ENCODE measurements at regions not wholly inside any gene's neighbourhood (a gene's known extent, or its start where the extent isn't known, plus 50 kb on each side); places are given as distances from the start of the nearest gene placed in this dataset.

- Histone ChIP-seq H3K4me3 (ENCODE audit: low read length) (no peak overlapping the region), H3K27me3 (replicated peaks; ENCODE audit: insufficient read depth, low read length) (no peaks in the 10 kb centered on the region), H3K27ac (ENCODE audit: low read length) (no peak overlapping the region), H3K9ac (ENCODE audit: low read length) (no peak overlapping the region), H3K79me2 (ENCODE audit: low read length) (no peaks in the 10 kb centered on the region), H3K4me2 (ENCODE audit: low read depth, low read length) (no peak overlapping the region), H3K36me3 (replicated peaks; ENCODE audit: insufficient read depth, low read length) (no peaks in the 10 kb centered on the region), H3F3A (ENCODE audit: insufficient read depth, low read length) (no peaks in the 10 kb centered on the region), H3K4me1 (ENCODE audit: low read length) (no peaks in the 10 kb centered on the region), H3K9me2 (replicated peaks; ENCODE audit: insufficient read depth, low read length) (no peaks in the 10 kb centered on the region; the same call in 1 of the 2 replicates), H2AFZ (ENCODE audit: low read length) (no peak overlapping the region), H3K9me3 (replicated peaks; ENCODE audit: insufficient read depth, low read length) (no peaks in the 10 kb centered on the region), H4K20me1 (ENCODE audit: insufficient read depth, low read length) (no peaks in the 10 kb centered on the region)
- DNase-seq = no peak
- TF ChIP-seq EZH2phosphoT487 (IDR thresholded peaks at IDR 0.05; ENCODE audit: low read length) (no peak), CTCF (IDR thresholded peaks at IDR 0.05; ENCODE audit: low read length) (no peak), EZH2 (optimal IDR thresholded peaks at IDR 0.05; ENCODE audit: low read depth, low read length) (no peak)
Observed at GRCh38 chr2:66673286-66673685, 238.4 kb downstream of the MEIS1 start.

- no peak overlapping the region for H3K27ac ChIP-seq (ENCODE audit: low read length)
- no peak overlapping the region for H2AFZ ChIP-seq (ENCODE audit: low read length)
- H3K27me3 ChIP-seq (replicated peaks; ENCODE audit: insufficient read depth, low read length) = no peaks in the 10 kb centered on the region
- no peaks in the 10 kb centered on the region for H3K9me2 ChIP-seq (replicated peaks; ENCODE audit: insufficient read depth, low read length)
- no peaks in the 10 kb centered on the region for H4K20me1 ChIP-seq (ENCODE audit: insufficient read depth, low read length)
- TF ChIP-seq EZH2 (optimal IDR thresholded peaks at IDR 0.05; ENCODE audit: low read depth, low read length) = no peak
- TF ChIP-seq CTCF (IDR thresholded peaks at IDR 0.05; ENCODE audit: low read length) = no peak
- TF ChIP-seq EZH2phosphoT487 (IDR thresholded peaks at IDR 0.05; ENCODE audit: low read length) = no peak
- H3K4me2 ChIP-seq (ENCODE audit: low read depth, low read length) = no peak overlapping the region
- H3F3A ChIP-seq (ENCODE audit: insufficient read depth, low read length) = no peaks in the 10 kb centered on the region
- no peak for DNase-seq
- no peaks in the 10 kb centered on the region for H3K4me1 ChIP-seq (ENCODE audit: low read length)
- H3K9me3 ChIP-seq (replicated peaks; ENCODE audit: insufficient read depth, low read length) = no peaks in the 10 kb centered on the region
- no peaks in the 10 kb centered on the region for H3K36me3 ChIP-seq (replicated peaks; ENCODE audit: insufficient read depth, low read length)
- no peaks in the 10 kb centered on the region for H3K79me2 ChIP-seq (ENCODE audit: low read length)
- H3K9ac ChIP-seq (ENCODE audit: low read length) = no peak overlapping the region
- no peak overlapping the region for H3K4me3 ChIP-seq (ENCODE audit: low read length)
Observed at GRCh38 chr2:66674087-66674486, 239.2 kb downstream of the MEIS1 start.

- H3F3A ChIP-seq (ENCODE audit: insufficient read depth, low read length) = no peaks in the 10 kb centered on the region
- H2AFZ ChIP-seq (ENCODE audit: low read length) = no peak overlapping the region
- no peak for TF ChIP-seq EZH2phosphoT487 (IDR thresholded peaks at IDR 0.05; ENCODE audit: low read length)
- no peak for TF ChIP-seq CTCF (IDR thresholded peaks at IDR 0.05; ENCODE audit: low read length)
- no peak for TF ChIP-seq EZH2 (optimal IDR thresholded peaks at IDR 0.05; ENCODE audit: low read depth, low read length)
- no peak overlapping the region for H3K4me2 ChIP-seq (ENCODE audit: low read depth, low read length)
- no peaks in the 10 kb centered on the region for H3K79me2 ChIP-seq (ENCODE audit: low read length)
- H3K27me3 ChIP-seq (replicated peaks; ENCODE audit: insufficient read depth, low read length) = no peaks in the 10 kb centered on the region
- no peaks in the 10 kb centered on the region for H3K9me2 ChIP-seq (replicated peaks; ENCODE audit: insufficient read depth, low read length)
- no peaks in the 10 kb centered on the region for H3K9me3 ChIP-seq (replicated peaks; ENCODE audit: insufficient read depth, low read length)
- no peak overlapping the region for H3K4me3 ChIP-seq (ENCODE audit: low read length)
- no peaks in the 10 kb centered on the region for H3K4me1 ChIP-seq (ENCODE audit: low read length)
- H4K20me1 ChIP-seq (ENCODE audit: insufficient read depth, low read length) = no peaks in the 10 kb centered on the region
- no peak for DNase-seq
- H3K27ac ChIP-seq (ENCODE audit: low read length) = no peak overlapping the region
- H3K9ac ChIP-seq (ENCODE audit: low read length) = no peak overlapping the region
- no peaks in the 10 kb centered on the region for H3K36me3 ChIP-seq (replicated peaks; ENCODE audit: insufficient read depth, low read length)
Observed at GRCh38 chr2:66675591-66675990, 240.7 kb downstream of the MEIS1 start.

All from MM.1S (cell line).